GM12874 (cell line): ENCODE measurements at regions not wholly inside any gene's neighbourhood (a gene's known extent, or its start where the extent isn't known, plus 50 kb on each side); places are given as distances from the start of the nearest gene placed in this dataset.

Experiments used
- TF ChIP-seq, protein P1 (sequence below): IDR thresholded peaks from 2 replicates; pipeline ENCODE4 v1.5.1; 2011; ENCODE audit warnings: low read depth, mild to moderate bottlenecking, control low read depth, low read length, moderate library complexity; ENCODE audit not compliant: insufficient read depth

DNA sequence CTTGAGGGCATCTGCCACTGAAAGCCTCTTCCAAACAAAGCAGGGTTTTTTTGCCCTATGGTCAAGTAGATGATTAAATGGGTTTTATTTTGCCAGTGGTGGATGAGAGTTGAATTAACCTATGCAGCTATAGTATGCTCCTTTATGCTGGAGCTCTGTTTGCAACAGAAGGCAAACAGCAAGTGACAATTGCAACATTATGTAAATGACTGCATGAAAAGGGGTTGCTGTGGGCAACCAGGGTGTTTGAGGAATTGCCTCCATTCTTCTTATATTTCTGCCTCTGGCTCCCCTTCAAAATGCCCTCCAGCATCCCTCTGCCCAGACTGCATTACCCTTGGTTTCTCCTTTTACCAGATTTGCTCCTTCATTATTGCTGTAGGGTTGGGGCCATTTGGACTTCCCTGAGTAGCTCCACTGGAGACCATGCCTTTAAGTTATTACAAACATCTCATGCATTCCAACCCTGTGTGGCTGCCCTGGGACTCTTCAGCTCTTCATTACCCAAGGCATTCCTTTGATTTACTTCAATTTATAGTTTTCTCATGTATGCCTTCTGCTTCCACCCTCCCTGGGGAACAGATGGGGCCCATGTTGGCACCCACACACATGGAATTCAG, 398.4 kb downstream of the PRDM2 start:
- TF ChIP-seq, protein P1, sequence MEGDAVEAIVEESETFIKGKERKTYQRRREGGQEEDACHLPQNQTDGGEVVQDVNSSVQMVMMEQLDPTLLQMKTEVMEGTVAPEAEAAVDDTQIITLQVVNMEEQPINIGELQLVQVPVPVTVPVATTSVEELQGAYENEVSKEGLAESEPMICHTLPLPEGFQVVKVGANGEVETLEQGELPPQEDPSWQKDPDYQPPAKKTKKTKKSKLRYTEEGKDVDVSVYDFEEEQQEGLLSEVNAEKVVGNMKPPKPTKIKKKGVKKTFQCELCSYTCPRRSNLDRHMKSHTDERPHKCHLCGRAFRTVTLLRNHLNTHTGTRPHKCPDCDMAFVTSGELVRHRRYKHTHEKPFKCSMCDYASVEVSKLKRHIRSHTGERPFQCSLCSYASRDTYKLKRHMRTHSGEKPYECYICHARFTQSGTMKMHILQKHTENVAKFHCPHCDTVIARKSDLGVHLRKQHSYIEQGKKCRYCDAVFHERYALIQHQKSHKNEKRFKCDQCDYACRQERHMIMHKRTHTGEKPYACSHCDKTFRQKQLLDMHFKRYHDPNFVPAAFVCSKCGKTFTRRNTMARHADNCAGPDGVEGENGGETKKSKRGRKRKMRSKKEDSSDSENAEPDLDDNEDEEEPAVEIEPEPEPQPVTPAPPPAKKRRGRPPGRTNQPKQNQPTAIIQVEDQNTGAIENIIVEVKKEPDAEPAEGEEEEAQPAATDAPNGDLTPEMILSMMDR, result no peak

DNA sequence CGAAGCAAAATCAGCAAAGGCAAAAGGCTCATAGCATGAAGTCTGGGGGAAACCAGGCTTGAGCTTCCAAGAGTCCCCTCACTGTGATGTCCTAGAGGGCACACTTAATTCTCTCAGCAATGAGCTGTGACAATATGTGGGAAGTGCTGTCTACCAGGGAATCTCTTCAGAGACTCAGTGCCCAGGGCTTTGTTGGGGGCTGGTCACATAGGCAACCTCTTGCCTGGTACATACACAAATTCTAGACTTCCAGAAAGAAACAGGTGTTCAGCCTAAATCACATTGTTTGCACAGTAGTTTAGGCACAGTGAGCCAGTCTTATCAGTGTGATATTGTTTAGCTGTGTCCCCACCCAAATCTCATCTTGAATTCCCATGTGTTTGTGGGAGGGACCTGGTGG, 400.5 kb downstream of the PRDM2 start:
- TF ChIP-seq, protein P1, result no peak

DNA sequence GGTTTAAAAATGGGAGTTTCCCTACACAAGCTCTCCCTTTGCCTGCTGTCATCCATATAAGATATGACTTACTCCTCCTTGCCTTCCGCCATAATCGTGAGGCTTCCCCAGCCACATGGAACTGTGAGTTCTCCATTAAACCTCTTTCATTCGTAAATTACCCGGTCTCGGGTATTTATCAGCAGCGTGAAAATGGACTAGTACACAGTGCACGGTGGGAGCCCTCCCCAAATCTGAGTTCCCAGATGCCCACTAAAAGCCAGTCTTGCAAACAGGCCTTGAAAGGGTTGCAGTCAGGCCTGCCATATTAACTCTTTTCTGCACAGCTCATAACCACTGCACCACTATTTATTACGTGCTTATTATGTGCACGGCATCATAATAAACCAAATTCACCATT, 400.9 kb downstream of the PRDM2 start:
- TF ChIP-seq, protein P1, result no peak

DNA sequence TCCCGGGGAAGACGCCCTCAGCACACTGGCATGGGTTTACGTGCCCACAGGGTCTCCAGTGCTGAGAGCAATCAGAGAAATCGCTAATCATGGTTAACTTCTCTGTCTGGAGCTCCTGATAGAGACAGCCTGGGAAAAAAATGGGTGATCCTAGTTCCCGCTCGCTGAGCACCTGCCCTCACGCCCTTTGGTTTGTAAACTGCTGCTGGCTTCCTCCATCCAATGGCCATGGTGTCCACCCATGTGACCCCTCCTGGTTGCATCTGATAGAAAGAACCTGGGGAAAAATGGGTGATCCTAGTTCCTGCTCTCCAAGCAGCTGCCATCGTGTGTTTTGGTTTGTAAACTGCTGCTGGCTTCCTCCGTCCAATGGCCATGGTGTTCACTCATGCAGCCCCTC, 402.2 kb downstream of the PRDM2 start:
- TF ChIP-seq, protein P1, result no peak

DNA sequence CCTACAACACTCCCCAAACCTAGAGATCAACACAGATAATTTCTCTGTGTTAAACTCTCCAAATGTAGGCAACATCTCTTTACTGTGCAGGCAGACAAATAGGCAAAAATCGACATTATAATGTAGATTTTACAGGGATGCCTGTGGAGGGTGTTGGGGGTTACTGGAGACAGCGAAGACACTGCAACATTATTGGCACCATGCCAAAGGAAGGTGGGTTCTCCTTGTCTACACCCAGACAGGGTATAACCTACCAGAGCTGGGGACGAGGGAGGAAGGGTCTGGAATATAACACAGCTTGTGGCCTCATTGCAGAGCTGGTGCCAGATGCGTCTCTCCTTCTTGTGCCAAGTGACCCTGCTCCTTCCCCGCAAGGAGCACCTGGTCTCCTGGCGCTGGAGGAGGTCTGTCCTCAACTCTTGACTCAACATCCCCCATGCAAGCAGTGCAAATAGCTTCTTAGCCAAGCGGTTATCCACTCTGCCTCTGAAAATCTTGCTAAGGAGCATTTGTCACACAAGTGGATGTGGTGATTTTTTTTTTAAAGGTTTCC, 404.0 kb downstream of the PRDM2 start:
- TF ChIP-seq, protein P1, result no peak

DNA sequence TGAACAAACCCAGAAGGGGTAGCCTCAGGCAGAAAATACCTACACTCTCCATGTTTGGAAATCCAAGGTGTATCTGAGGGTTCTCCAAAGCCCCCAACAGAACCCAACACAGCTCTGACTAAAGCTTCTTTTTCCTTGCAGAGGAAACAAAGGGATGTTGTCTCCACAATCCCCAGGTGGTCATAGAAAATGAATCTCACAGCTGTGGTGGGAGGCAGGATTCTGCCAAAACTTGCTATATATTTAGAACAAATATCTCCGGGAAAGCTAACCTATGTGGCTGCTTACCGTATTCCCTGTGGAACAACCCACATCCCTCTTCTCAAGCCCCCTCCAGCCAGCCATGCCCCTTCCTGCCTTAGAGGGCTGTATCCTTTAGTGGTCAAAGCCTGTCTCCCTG, 406.1 kb downstream of the PRDM2 start:
- TF ChIP-seq, protein P1, result no peak

DNA sequence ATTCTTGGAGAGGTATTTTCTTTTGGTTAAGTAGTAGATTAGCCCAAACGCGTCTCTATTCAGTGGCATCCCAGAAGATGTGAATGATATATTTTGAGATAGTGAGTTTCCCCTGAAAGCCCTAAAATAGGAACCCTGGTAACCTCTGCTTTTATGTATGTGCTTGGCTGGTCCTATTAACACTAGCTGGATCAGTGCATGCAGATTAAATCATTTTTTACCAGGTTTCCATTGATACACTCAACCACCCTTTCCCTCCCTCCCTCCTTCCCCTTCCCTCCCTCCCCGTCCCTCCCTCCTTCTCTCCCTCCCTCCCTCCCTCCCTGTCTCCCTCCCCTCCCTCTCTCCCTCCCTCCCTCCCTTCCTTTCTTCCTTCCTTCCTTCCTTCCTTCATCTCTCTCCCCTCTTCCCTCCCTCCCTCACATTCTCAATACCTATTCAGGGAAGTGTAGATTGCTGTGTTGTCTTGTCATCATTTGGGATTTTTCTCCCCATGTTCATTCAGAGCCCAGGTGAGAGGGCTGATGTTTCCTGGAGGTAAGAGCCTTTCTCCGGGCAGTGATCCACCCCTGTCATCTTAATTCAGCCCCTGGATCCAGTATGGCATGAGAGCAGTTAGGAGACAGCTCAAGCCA, 406.8 kb downstream of the PRDM2 start:
- TF ChIP-seq, protein P1, result no peak
